Stomach (tissue), 8 donors: ENCODE measurements at regions not wholly inside any gene's neighbourhood (a gene's known extent, or its start where the extent isn't known, plus 50 kb on each side); places are given as distances from the start of the nearest gene placed in this dataset.

Experiments used
- DNase-seq, 2 donors: peaks; one replicate each; pipeline versions ENCODE4 v3.0.0 to v3.0.0-alpha.2; 2013 to 2019
- H3K27ac ChIP-seq, 5 donors: fragments of 200-600 bp in 4 of 5; sonication (generic) in 4 of 5; one replicate each; pipeline ENCODE4 v1.5.1; 2013 to 2019; ENCODE audit warnings: mild to moderate bottlenecking in 1 of 5, moderate library complexity in 1 of 5
- H3K27me3 ChIP-seq, 3 donors: fragments of 200-600 bp; sonication (generic); one replicate each; pipeline ENCODE4 v1.5.1; 2017 to 2019; ENCODE audit warnings: mixed run types in 1 of 3
- H3K36me3 ChIP-seq, 4 donors: fragments of 200-600 bp; sonication (generic); 1 replicate in 3 of 4; 2 replicates in 1 of 4; pipeline ENCODE4 v1.5.1; 2016 to 2019
- H3K4me1 ChIP-seq, 4 donors: fragments of 200-600 bp; sonication (generic); one replicate each; pipeline ENCODE4 v1.5.1; 2016 to 2019
- H3K4me3 ChIP-seq, 4 donors: fragments of 200-600 bp; sonication (generic) in 3 of 4; one replicate each; pipeline ENCODE4 v1.5.1; 2016 to 2019; ENCODE audit warnings: mild to moderate bottlenecking in 1 of 4
- H3K9me3 ChIP-seq, 4 donors: fragments of 200-600 bp; sonication (generic); one replicate each; pipeline ENCODE4 v1.5.1; 2016 to 2019
- CTCF ChIP-seq, 7 experiments: fragments of 450-650 bp in 4 of 7; fragments of 200-600 bp in 3 of 7; sonication (generic) in 3 of 7; IDR thresholded peaks; one replicate each; pipeline ENCODE4 v1.5.1; 2016 to 2019; ENCODE audit warnings: antibody characterized with exemption in 7 of 7, control low read depth in 2 of 7, mild to moderate bottlenecking in 1 of 7
- EP300 ChIP-seq: sonication (generic); formaldehyde crosslinking; IDR thresholded peaks from one replicate; pipeline ENCODE4 v1.6.1; 2017; ENCODE audit warnings: antibody characterized with exemption
- POLR2A ChIP-seq, 4 donors: fragments of 450-650 bp; IDR thresholded peaks; one replicate each; pipeline ENCODE4 v1.6.1; 2016; ENCODE audit warnings: antibody characterized with exemption in 4 of 4, control low read depth in 2 of 4, mild to moderate bottlenecking in 1 of 4, moderate library complexity in 1 of 4
- POLR2AphosphoS5 ChIP-seq, 3 donors: sonication (generic); formaldehyde crosslinking; IDR thresholded peaks; one replicate each; pipeline ENCODE4 v1.6.1; 2016; ENCODE audit warnings: antibody characterized with exemption in 3 of 3
- WGBS, 5 donors: extraction: QIAGEN DNeasy Blood & Tissue Kit in 3 of 5; methylation state at CpG; one replicate each; pipeline versions ENCODE4 v1.1.5 to v1.1.7; 2013 to 2018; 5-methylcytosine and 5-hydroxymethylcytosine counted together
- intact Hi-C: fragments of 100-400 bp; cut with DNase I; formaldehyde crosslinking; loops from one replicate; pipeline ENCODE4 v1.15.1; 2023; ENCODE audit warnings: low total_unique reads
- donor health status: healthy with polysubstance abuse.
- donor health status: Bipolar disorder and iron deficiency.
- donor health status: healthy.

GRCh38 chr12:13503094-13503835, 306.7 kb downstream of the EMP1 start:
- no peak for TF ChIP-seq POLR2AphosphoS5 (IDR thresholded peaks at IDR 0.05)
- TF ChIP-seq CTCF (IDR thresholded peaks at IDR 0.05), result no peak
- no peaks in the 10 kb centered on the region for H3K36me3 ChIP-seq
- peaks cover 0 to 7% (median 0%) of the 10 kb centered on the region in 3 donors for H3K27me3 ChIP-seq
- H3K9me3 ChIP-seq, result no peaks in the 10 kb centered on the region
- no peak for DNase-seq
- H3K4me3 ChIP-seq, result no peak overlapping the region
- no peak overlapping the region for H3K27ac ChIP-seq
- intact Hi-C loops, result no loop called here
- WGBS, 5 donors, result 77 to 98% (median 82%) methylated on average over 2 of the region's 2 CpGs
- H3K4me1 ChIP-seq, result no peaks in the 10 kb centered on the region

GRCh38 chr12:13499008-13499407, 302.5 kb downstream of the EMP1 start:
- no peak for TF ChIP-seq POLR2A (IDR thresholded peaks at IDR 0.05)
- no peak for TF ChIP-seq EP300
- no peak for TF ChIP-seq CTCF (IDR thresholded peaks at IDR 0.05)
- no peak for TF ChIP-seq POLR2AphosphoS5 (IDR thresholded peaks at IDR 0.05)
- H3K9me3 ChIP-seq, result no peaks in the 10 kb centered on the region
- WGBS, 5 donors, result 43 to 64% (median 60%) methylated on average over 1 to 3 of the region's 3 CpGs
- no peaks in the 10 kb centered on the region for H3K36me3 ChIP-seq
- H3K4me1 ChIP-seq, result no peaks in the 10 kb centered on the region
- intact Hi-C loops, result no loop called here
- H3K4me3 ChIP-seq, result no peak overlapping the region
- peaks cover 0 to 7% (median 0%) of the 10 kb centered on the region in 3 donors for H3K27me3 ChIP-seq
- no peak overlapping the region for H3K27ac ChIP-seq
- no peak for DNase-seq

- TF ChIP-seq CTCF (IDR thresholded peaks at IDR 0.05) (no peak), POLR2A (IDR thresholded peaks at IDR 0.05) (no peak), EP300 (no peak), POLR2AphosphoS5 (IDR thresholded peaks at IDR 0.05) (no peak)
- intact Hi-C loops, result no loop called here
- H3K27me3 ChIP-seq, result peaks cover 0 to 7% (median 0%) of the 10 kb centered on the region in 3 donors
- no peak for DNase-seq
- peaks cover 0 to 5% (median 0%) of the 10 kb centered on the region in 4 donors for H3K9me3 ChIP-seq
- WGBS, 5 donors, result 38 to 59% (median 41%) methylated on average over 1 of the region's 1 CpG
- no peak overlapping the region for H3K4me3 ChIP-seq
- no peaks in the 10 kb centered on the region for H3K4me1 ChIP-seq
- H3K27ac ChIP-seq, result no peak overlapping the region
- H3K36me3 ChIP-seq, result no peaks in the 10 kb centered on the region
Measured at GRCh38 chr12:13496111-13496510, 299.6 kb downstream of the EMP1 start.

GRCh38 chr12:13489246-13489645, 292.7 kb downstream of the EMP1 start:
- Histone ChIP-seq H3K4me3 (no peak overlapping the region), H3K4me1 (no peaks in the 10 kb centered on the region), H3K27me3 (no peaks in the 10 kb centered on the region), H3K9me3 (peaks cover 0 to 5% (median 0%) of the 10 kb centered on the region in 4 donors), H3K27ac (no peak overlapping the region), H3K36me3 (no peaks in the 10 kb centered on the region)
- intact Hi-C loops, result no loop called here
- no peak for TF ChIP-seq POLR2AphosphoS5 (IDR thresholded peaks at IDR 0.05)
- TF ChIP-seq POLR2A (IDR thresholded peaks at IDR 0.05), result no peak
- TF ChIP-seq CTCF (IDR thresholded peaks at IDR 0.05), result no peak
- TF ChIP-seq EP300, result no peak
- DNase-seq, result no peak
- WGBS, 5 donors, result 87 to 95% (median 90%) methylated on average over 4 of the region's 4 CpGs
